Left lung (tissue), 4 donors: ENCODE measurements at regions not wholly inside any gene's neighbourhood (a gene's known extent, or its start where the extent isn't known, plus 50 kb on each side); places are given as distances from the start of the nearest gene placed in this dataset.
"Not testable (repeated sequence)": the region's sequence is repeated elsewhere in the genome, so short reads cannot be mapped to it uniquely, and the experiment has no call there.

Experiments
- ATAC-seq: fragments of 200-7000 bp; cut with Tn5 transposase; one replicate; pipeline ENCODE4 v1.9.1; 2020; ENCODE audit warnings: moderate library complexity
- DNase-seq, 4 donors: peaks; one replicate each; pipeline ENCODE4 v3.0.0-alpha.2; 2013 to 2020
- H3K27ac ChIP-seq, 2 donors: fragments of 200-600 bp; sonication (generic) in 1 of 2; one replicate each; pipeline versions ENCODE4 v1.5.0 to v1.8.0; 2020 to 2021
- H3K27me3 ChIP-seq, 2 donors: fragments of 200-600 bp; sonication (generic) in 1 of 2; one replicate each; pipeline versions ENCODE4 v1.5.0 to v1.8.0; 2020 to 2021
- H3K36me3 ChIP-seq, 2 donors: fragments of 200-600 bp; sonication (generic) in 1 of 2; one replicate each; pipeline versions ENCODE4 v1.5.0 to v1.8.0; 2020 to 2021
- H3K4me1 ChIP-seq, 2 donors: fragments of 200-600 bp; one replicate each; pipeline ENCODE4 v1.8.0; 2021
- H3K4me3 ChIP-seq, 2 donors: fragments of 200-600 bp; sonication (generic) in 1 of 2; one replicate each; pipeline versions ENCODE4 v1.5.0 to v1.8.0; 2020 to 2021; ENCODE audit warnings: mild to moderate bottlenecking in 1 of 2
- H3K9me3 ChIP-seq, 2 donors: fragments of 200-600 bp; sonication (generic) in 1 of 2; one replicate each; pipeline versions ENCODE4 v1.5.0 to v1.8.0; 2020 to 2021
- CTCF ChIP-seq, 2 donors: fragments of 200-600 bp; sonication (generic) in 1 of 2; IDR thresholded peaks; one replicate each; pipeline versions ENCODE4 v1.5.0 to v1.8.0; 2021; ENCODE audit warnings: antibody characterized with exemption in 2 of 2
- intact Hi-C, 2 donors: fragments of 100-400 bp; cut with DNase I; formaldehyde crosslinking; loops; one replicate each; pipeline versions ENCODE4 v1.11.2 to v1.14.2; 2022
- donor health status: DM: no; HTN: yes; CAD: no.
- donor health status: DM: no; HTN: no; CAD: no.

DNA sequence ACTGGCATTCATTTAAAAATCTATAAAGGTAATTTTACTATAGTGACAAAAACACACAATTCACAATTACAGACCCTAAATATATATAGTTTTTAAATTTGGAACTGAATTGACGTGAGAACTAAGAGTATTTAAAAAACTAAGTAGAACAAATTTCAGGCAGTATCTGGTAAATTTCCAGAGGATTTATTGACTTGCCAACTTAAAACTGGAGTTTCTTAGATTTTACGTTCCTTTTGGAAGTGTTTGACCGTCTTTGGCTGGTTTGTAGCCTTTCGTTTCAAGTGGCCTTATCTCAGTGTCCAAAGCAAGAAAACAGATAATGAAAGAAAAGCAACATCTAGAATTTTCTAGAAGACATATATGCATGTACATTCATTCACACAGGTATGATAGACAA lies 234.4 kb upstream of the VLDLR start:
- TF ChIP-seq CTCF (IDR thresholded peaks at IDR 0.05): no peak
- no peak for DNase-seq

GRCh38 chr9:2389404-2389803 lies 232.2 kb upstream of the VLDLR start:
- no peak overlapping the region for H3K4me3 ChIP-seq

More for the DNA sequence above, 234.4 kb upstream of the VLDLR start:
- H3K27me3 ChIP-seq: no peaks in the 10 kb centered on the region
- no peak for ATAC-seq
- H3K4me1 ChIP-seq: no peaks in the 10 kb centered on the region
- intact Hi-C loops: no loop called here
- H3K9me3 ChIP-seq: no peaks in the 10 kb centered on the region
- no peaks in the 10 kb centered on the region for H3K36me3 ChIP-seq
- H3K27ac ChIP-seq: no peak overlapping the region
- H3K4me3 ChIP-seq: no peak overlapping the region

DNA sequence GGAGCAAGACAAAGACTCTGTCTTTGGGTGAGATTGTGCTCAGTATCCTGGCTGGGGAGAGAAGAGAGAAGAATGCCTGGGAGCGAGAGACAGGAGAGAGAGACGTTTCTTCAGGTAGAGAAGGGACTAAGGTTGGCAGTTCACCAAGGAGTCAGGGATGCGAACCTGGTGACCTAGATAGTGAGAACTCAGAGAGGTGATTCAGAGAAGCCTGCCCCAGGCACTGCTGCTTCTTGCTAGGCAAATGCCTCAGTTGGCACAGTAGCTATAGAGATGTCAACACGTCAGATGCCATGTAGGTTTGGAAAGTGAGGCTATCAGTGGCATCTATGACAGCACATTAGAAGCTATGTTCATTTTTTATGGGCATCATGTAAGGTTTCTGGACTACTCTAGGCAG lies 231.6 kb upstream of the VLDLR start:
- Histone ChIP-seq H3K4me1 (no peaks in the 10 kb centered on the region), H3K27ac (no peak overlapping the region), H3K36me3 (no peaks in the 10 kb centered on the region), H3K27me3 (no peaks in the 10 kb centered on the region), H3K4me3 (no peak overlapping the region), H3K9me3 (no peaks in the 10 kb centered on the region)
- no peak for DNase-seq
- no peak for TF ChIP-seq CTCF (IDR thresholded peaks at IDR 0.05)
- intact Hi-C loops: no loop called here
- ATAC-seq: no peak

More at GRCh38 chr9:2389404-2389803, 232.2 kb upstream of the VLDLR start:
- no peaks in the 10 kb centered on the region for H3K27me3 ChIP-seq
- no peak for DNase-seq
- H3K9me3 ChIP-seq: no peaks in the 10 kb centered on the region
- intact Hi-C loops: no loop called here
- H3K27ac ChIP-seq: no peak overlapping the region
- H3K36me3 ChIP-seq: no peaks in the 10 kb centered on the region
- H3K4me1 ChIP-seq: no peaks in the 10 kb centered on the region
- TF ChIP-seq CTCF (IDR thresholded peaks at IDR 0.05): no peak
- no peak for ATAC-seq

GRCh38 chr9:2391509-2392132 lies 230.0 kb upstream of the VLDLR start:
- H3K27me3 ChIP-seq, H3K36me3 ChIP-seq, H3K4me3 ChIP-seq, intact Hi-C loops, H3K27ac ChIP-seq, ATAC-seq, H3K9me3 ChIP-seq, DNase-seq, H3K4me1 ChIP-seq: not testable (repeated sequence)

DNA sequence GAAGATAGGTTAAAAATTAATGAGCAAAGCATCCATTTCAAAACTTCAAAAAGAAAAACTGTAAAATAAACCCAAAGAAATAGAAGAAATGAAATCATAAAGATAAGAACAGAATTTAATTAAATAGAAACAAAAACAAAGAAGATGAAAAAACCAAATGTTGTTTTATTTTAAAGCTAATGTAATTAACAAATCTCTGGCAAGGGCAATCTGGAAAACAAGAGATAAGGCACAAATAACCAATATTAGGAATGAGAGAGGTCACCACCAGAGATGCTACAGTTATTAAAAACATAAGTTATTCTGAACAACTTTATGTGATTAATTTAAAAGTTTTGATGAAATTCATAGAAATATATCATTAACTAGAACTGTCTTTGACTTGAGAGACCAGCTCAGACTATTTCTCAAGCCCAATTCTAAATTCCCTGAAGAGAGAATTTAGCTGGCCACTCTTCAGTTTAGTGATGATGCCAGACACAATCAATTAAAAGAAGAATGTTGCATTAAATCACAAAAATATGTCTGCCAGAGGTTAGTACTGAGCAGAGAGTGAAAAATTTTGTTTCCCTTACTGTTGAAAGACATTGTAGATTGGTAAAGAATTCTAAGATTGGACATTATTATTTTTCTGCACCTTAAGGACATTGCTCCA lies 227.4 kb upstream of the VLDLR start:
- ATAC-seq, H3K4me3 ChIP-seq, H3K27ac ChIP-seq, H3K4me1 ChIP-seq, H3K27me3 ChIP-seq, H3K36me3 ChIP-seq, H3K9me3 ChIP-seq, intact Hi-C loops, DNase-seq: not testable (repeated sequence)

DNA sequence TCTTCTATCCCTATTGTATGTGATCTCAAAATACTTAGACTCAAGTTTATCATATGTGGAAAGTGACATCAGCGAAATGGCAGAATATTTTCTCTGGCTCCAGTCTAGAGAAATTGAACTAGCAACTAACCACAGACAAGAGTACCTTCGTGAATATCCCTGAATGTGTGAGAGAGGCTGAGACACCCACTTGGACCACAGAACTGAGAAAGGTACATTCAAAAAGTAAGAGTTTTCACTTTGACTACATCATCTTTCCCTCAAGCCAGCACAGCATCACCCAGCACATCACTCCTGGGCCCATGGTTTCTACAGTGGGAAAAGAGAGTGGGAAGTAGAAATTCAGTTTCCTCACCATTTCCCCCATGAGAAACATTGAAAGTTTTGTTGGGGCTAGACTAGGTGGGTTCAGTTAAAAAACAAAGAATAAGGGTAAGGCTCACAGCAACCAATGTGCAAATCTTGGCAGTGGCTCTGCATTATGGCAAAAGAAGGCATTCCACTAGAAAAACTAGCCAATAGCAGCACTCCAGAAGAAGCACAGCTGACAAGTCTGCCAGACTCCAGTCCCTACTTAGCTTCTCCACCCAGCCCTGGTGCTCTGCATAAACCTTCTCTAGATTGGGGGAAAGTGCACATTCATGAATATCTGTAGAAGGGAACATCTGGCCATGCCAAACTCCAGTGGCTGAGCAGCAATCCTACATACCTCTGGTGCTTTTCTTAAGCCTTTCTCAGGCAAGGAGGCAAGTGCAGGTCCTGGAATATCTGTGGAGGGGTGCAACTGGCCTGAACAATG lies 225.6 kb upstream of the VLDLR start:
- intact Hi-C loops: no loop called here
- Histone ChIP-seq H3K27me3 (no peaks in the 10 kb centered on the region), H3K27ac (no peak overlapping the region), H3K36me3 (no peaks in the 10 kb centered on the region), H3K4me1 (no peaks in the 10 kb centered on the region), H3K4me3 (no peak overlapping the region), H3K9me3 (no peaks in the 10 kb centered on the region)
- no peak for DNase-seq
- TF ChIP-seq CTCF (IDR thresholded peaks at IDR 0.05): no peak
- no peak for ATAC-seq
